ENCODE measurements at regions not wholly inside any gene's neighbourhood (a gene's known extent, or its start where the extent isn't known, plus 50 kb on each side); places are given as distances from the start of the nearest gene placed in this dataset.
"Not testable (repeated sequence)": the region's sequence is repeated elsewhere in the genome, so short reads cannot be mapped to it uniquely, and the experiment has no call there.

DNA sequence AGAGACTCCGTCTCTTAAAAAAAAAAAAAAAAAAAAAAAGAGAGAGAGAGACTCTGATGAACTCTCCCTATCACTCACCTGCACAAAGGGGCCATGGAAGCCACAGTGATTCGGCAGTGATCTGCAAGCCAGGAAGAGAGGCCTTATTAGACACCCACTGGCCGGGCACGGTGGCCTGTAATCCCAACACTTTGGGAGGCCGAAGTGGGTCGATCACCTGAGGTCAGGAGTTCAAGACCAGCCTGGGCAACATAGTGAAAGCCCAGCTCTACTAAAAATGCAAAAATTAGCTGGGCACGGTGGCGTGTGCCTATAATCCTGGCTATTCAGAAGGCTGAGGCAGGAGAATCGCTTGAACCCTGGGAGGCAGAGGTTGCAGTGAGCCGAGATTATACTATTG lies 198.5 kb upstream of the WSCD1 start:
- no peak for DNase-seq

GRCh38 chr17:5872831-5873230 lies 197.3 kb upstream of the WSCD1 start:
- no peak for DNase-seq

DNA sequence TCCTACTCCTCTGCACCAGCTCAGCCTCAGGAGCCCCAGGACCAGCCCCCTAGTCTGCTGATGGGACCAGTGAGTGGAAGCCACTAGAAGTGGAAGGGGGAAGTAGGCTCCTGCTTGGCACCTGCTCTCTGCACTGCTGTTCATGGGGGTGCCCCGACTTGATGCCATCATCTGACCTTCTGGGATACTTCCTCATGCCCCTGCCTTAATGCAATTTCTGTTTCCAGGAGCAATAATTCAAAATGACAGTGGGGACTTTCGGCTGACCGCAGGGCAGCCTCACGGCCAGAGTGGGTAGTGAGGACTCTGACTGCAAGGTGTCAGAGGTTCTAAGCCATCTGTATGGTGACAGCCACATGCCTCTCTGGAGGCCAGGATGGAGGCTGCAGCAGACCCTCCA lies 196.4 kb upstream of the WSCD1 start:
- no peak for DNase-seq

- no peak for DNase-seq
Measured at GRCh38 chr17:5874486-5874885, 195.7 kb upstream of the WSCD1 start.

DNA sequence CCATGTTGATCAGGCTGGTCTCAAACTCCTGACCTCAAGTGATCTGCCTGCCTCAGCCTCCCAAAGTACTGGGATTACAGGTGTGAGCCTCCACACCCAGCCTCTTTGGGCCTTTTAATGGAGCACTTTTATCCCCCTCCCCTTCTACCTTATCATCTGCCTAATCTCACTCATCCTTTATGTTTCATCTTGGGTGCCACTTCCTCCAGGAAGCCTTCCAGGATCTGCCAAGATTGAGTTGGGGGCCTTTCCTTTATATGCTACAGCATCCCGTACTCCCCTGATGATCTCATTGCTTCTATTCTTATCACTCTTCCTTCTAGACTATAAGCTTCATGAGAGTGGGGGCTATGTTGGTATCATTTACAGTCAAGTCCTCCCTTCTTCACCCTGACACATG lies 192.8 kb upstream of the WSCD1 start:
- no peak for DNase-seq

DNA sequence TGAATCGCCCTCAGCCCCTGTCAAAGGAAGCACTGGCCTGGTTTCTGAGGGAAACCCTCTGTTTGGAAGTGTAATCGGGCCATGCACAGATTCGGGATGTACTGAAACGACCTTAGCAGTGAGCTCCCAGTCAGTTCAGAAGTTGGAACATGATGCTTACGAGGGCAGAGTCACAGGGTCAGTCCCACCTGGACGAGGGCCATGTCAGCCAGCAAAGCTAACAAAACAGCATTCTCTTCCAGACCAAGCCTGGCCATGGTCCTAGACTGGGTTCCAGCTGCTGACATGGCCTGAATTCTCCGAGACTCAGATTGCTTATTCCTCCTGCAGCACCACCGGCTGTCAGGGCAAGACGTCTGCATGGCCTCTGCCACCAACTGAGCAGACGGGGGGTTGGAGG lies 192.2 kb upstream of the WSCD1 start:
- no peak for DNase-seq

DNA sequence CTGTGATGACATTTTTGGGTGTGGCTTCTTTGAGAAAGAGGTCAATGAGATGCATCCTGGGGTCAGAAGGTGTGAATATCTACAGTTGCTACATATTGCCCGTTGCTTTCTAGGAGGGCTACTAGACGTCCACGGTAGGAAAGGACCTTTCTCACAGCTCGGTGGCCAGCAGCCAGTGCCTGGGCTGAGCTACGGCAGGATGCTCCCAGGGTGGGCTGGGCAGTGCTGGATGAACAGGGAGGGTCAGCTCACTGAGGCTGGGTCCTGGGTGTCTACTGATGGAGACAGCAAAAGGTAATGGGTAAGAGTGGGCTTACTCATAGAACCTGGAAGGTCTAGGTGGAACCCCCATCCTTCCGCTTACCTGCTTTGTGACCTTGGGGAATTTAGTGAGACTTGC lies 188.3 kb upstream of the WSCD1 start:
- DNase-seq: no peak

GRCh38 chr17:5883775-5884665 lies 186.2 kb upstream of the WSCD1 start:
- no peak for DNase-seq

DNA sequence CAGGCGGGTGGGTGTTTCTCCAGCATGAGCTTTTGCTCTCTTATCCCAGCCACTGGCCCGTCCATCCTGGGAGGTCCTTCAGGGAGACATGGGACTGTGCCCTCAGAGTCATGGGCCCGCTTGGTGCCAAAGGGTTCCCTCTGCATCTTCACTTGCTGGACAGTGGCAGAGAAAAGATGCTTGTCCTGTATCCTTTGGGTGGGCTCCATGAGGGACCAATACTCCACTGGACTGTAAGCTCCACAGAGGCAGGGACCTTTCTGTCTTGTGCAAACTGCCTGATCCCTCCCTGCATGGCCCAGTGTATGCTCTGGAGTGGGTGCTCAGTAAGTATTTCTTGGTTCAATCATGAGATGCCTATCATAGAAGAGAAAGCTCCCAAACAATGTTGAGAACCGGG lies 184.8 kb upstream of the WSCD1 start:
- no peak for DNase-seq

GRCh38 chr17:5888811-5889210 lies 181.4 kb upstream of the WSCD1 start:
- DNase-seq: no peak

- DNase-seq: no peak
Measured at GRCh38 chr17:5892921-5893675, 177.1 kb upstream of the WSCD1 start.

- no peak for DNase-seq
Measured at GRCh38 chr17:5893741-5894140, 176.4 kb upstream of the WSCD1 start.

- DNase-seq: no peak
Measured at GRCh38 chr17:5895276-5895675, 174.9 kb upstream of the WSCD1 start.

GRCh38 chr17:5896215-5896614 lies 174.0 kb upstream of the WSCD1 start:
- no peak for DNase-seq

DNA sequence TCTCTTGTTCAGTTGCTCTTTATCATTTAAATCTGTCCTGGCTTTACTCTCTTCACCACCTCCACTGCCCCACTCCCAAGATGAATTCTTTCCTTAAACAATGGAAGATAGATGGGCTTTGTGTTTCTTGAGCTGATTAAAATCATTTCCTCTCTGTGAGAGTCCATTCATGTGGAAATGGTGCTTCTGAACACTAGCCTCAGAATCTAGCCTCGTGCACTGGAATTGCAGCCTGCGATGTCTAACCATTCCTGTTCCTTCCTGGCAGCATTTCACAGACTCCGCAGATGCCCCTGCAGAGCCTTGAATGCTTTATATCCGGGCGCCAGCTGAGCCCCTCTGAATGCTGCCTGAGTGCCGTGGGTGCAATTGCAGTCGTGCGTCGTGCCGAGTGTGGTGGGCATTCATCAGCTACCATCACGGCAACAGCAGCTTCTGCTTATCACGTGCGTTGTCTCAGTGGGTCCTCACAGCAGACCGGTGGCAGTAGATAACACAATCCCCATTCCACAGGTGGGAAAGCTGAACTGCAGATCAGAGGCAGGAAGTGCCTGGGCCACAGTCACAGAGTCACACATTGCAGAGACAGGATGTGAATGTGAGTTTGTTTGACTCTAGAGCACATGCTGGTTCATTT lies 172.8 kb upstream of the WSCD1 start:
- no peak for DNase-seq

DNA sequence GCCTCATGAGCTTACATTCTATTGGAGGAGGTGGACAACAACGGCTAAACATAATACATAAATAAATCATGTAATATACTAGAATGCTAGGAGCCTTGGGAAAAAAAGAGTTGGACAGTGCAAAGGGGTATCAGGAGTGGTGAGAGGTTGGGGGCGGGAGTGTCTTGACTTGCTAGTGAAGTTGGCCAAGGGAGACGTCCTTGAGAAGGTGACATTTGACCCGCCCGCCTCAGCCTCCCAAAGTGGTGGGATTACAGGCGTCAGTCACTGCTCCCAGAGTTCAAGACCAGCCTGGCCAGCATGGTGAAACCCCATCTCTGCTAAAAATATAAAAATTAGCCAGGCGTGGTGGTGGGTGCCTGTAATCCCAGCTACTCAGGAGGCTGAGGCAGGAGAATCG lies 172.2 kb upstream of the WSCD1 start:
- DNase-seq: not testable (repeated sequence)

- no peak for DNase-seq
Measured at GRCh38 chr17:5898406-5898805, 171.8 kb upstream of the WSCD1 start.

DNA sequence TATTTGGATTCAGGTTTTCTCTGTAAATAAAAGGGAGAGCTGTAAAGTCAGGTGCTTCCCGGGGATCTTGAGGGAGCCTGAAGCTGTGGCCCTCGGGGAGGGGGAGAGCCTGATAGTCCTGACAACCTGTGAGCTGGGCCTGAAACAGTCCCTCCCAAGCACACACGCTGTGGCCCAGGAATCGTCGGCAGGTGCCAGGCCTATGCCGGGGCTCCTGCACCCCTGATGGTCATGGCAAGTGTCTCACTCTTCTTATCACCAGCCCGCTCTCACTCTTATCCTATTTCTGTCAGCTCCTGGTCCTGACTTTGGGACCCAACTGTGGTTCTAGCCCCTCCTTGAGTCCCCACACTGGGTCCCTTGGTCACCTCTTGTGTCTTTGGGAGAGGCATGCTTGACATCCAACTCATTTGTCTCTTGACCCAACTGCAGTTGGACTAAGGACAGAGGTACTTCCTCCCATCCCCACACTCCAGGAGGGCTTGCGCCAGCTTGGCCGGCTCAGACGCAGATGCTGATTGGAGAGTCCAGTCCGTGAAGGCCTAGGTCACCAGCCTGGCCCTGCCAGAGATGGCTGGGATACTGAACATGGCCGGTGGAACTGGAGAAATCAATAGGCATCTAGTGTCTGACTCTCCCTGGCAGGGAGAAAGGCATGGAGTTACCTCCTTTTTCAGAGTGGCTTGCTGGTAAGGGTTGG lies 170.5 kb upstream of the WSCD1 start:
- no peak for DNase-seq

GRCh38 chr17:5901731-5902130 lies 168.4 kb upstream of the WSCD1 start:
- DNase-seq: no peak

GRCh38 chr17:5902181-5903140 lies 167.7 kb upstream of the WSCD1 start:
- no peak for DNase-seq

- no peak for DNase-seq
Measured at GRCh38 chr17:5911919-5912318, 158.3 kb upstream of the WSCD1 start.

DNA sequence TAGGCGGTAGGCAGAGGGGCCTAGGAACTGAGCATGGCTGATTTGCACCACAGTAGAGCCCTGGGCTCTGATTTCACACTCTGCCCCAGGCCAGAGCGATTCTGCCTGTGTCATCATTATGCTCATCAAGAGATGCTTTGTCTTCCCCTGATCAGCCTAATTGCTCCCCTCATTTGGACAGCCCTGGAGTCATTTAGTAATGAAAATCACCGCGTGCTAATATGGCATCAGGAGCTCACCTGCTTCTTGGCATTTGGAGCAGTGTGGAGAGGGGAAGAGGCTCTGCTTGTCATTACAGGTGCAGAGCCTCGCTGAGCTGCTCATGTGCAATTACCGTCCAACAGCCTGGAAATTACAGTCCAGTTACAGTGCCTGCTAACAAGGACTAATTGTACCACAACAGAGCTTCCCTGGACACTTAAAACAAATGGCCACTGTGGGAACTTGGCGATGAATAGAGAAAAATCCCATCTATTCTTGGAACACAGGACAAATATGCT lies 157.1 kb upstream of the WSCD1 start:
- no peak for DNase-seq

Data from NCI-H524 treated with DMSO at 0.1 percent for 48 hours (cell line).